ENCODE measurements at regions not wholly inside any gene's neighbourhood (a gene's known extent, or its start where the extent isn't known, plus 50 kb on each side); places are given as distances from the start of the nearest gene placed in this dataset.
A peak's percentile ranks its signal among the peaks of the same experiment; 100 is the strongest.

- H2AFZ ChIP-seq (ENCODE audit: low read length): no peak overlapping the region
- H3K18ac ChIP-seq (ENCODE audit: insufficient read length, low read depth, low read length): no peak overlapping the region
- no peaks in the 10 kb centered on the region for H4K20me1 ChIP-seq (ENCODE audit: control insufficient read depth, insufficient read depth, insufficient read length)
- Mint-ChIP-seq H3K4me1 (peaks cover 0 to 3% of the 10 kb centered on the region in 2 experiments; a peak in 3 of 4 replicates), H3K27ac (0 out of 7 replicates have a peak overlapping the region, but pooled peaks of 1 of the 3 experiments have one; percentile 41), H3K4me3 (no peak overlapping the region), H3K9me3 (no peaks in the 10 kb centered on the region), H3K36me3 (ENCODE audit: insufficient read depth in 1 of 3, low read depth in 3 of 3) (no peaks in the 10 kb centered on the region; a peak in 1 of 7 replicates), H3K27me3 (ENCODE audit: low read depth) (no peaks in the 10 kb centered on the region)
- no peak overlapping the region for H2BK15ac ChIP-seq (ENCODE audit: low read depth, low read length)
- no peaks in the 10 kb centered on the region for H3K9me3 ChIP-seq (ENCODE audit: control insufficient read depth, low read depth, low read length)
- no peaks in the 10 kb centered on the region for H3K27me3 ChIP-seq (ENCODE audit: insufficient read depth, low read length)
- no peak overlapping the region for H3K4me2 ChIP-seq (ENCODE audit: insufficient read depth, insufficient read length, low read length)
- no peak overlapping the region for H3K23ac ChIP-seq (ENCODE audit: insufficient read length, low read depth, low read length)
- no peak for DNase-seq
- no peak overlapping the region for H4K8ac ChIP-seq (replicated peaks; ENCODE audit: insufficient read length, low read depth, low read length)
- H3K14ac ChIP-seq (ENCODE audit: insufficient read depth, low read length): no peak overlapping the region
- H3T11ph ChIP-seq (ENCODE audit: low read length): no peak overlapping the region
- no peak overlapping the region for H2BK5ac ChIP-seq (ENCODE audit: insufficient read length, low read length)
- H4K91ac ChIP-seq (ENCODE audit: insufficient read length, low read depth, low read length): no peak overlapping the region
- no peak overlapping the region for H3K9ac ChIP-seq (ENCODE audit: extremely low read depth, insufficient read length, low read length)
- H3K27ac ChIP-seq (ENCODE audit: insufficient read length, low read depth, low read length): no peak overlapping the region
- no peaks in the 10 kb centered on the region for H3K23me2 ChIP-seq (ENCODE audit: insufficient read length, low read depth, low read length, poor library complexity, severe bottlenecking)
- H3K4ac ChIP-seq (ENCODE audit: low read depth, low read length): no peak overlapping the region
- TF ChIP-seq, protein P1, sequence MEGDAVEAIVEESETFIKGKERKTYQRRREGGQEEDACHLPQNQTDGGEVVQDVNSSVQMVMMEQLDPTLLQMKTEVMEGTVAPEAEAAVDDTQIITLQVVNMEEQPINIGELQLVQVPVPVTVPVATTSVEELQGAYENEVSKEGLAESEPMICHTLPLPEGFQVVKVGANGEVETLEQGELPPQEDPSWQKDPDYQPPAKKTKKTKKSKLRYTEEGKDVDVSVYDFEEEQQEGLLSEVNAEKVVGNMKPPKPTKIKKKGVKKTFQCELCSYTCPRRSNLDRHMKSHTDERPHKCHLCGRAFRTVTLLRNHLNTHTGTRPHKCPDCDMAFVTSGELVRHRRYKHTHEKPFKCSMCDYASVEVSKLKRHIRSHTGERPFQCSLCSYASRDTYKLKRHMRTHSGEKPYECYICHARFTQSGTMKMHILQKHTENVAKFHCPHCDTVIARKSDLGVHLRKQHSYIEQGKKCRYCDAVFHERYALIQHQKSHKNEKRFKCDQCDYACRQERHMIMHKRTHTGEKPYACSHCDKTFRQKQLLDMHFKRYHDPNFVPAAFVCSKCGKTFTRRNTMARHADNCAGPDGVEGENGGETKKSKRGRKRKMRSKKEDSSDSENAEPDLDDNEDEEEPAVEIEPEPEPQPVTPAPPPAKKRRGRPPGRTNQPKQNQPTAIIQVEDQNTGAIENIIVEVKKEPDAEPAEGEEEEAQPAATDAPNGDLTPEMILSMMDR (conservative IDR thresholded peaks at IDR 0.05): no peak
- no peaks in the 10 kb centered on the region for H3K4me1 ChIP-seq (ENCODE audit: insufficient read depth, low read length)
- no peak overlapping the region for H3K56ac ChIP-seq (ENCODE audit: insufficient read length, low read depth, low read length)
- H2BK12ac ChIP-seq (ENCODE audit: insufficient read length, low read depth, low read length): no peak overlapping the region
- no peak overlapping the region for H2AK5ac ChIP-seq (ENCODE audit: insufficient read length, low read length)
- no peak overlapping the region for H4K5ac ChIP-seq (ENCODE audit: insufficient read length, low read depth, low read length)
- no peak overlapping the region for H2BK120ac ChIP-seq (ENCODE audit: low read depth, low read length, poor library complexity, severe bottlenecking)
- H2BK20ac ChIP-seq (ENCODE audit: low read depth, low read length, poor library complexity, severe bottlenecking): no peak overlapping the region
- no CpG with 5 or more reads among the region's 3 CpGs for WGBS (ENCODE audit: extremely low coverage, insufficient read length, low lambda C conversion rate)
- H3K79me2 ChIP-seq (ENCODE audit: insufficient read depth, low read length): no peaks in the 10 kb centered on the region
- no peaks in the 10 kb centered on the region for H3K79me1 ChIP-seq (ENCODE audit: insufficient read depth, low read depth, low read length, poor library complexity, severe bottlenecking)
These were observed 244.3 kb upstream of the ASCC3 start for GRCh38 chr6:101125380-101125971.

Measured in H9 (cell line).